Progenitor cell of endocrine pancreas (in vitro differentiated cells): ENCODE measurements at regions not wholly inside any gene's neighbourhood (a gene's known extent, or its start where the extent isn't known, plus 50 kb on each side); places are given as distances from the start of the nearest gene placed in this dataset.

Experiments used
- DNase-seq: peaks from one replicate; pipeline ENCODE4 v3.0.0; 2021; ENCODE audit warnings: low spot score; ENCODE audit not compliant: unreplicated experiment
- H3K27ac Mint-ChIP-seq: 2 replicates; pipeline ENCODE4 v1.8.0; 2021; ENCODE audit warnings: mild to moderate bottlenecking, moderate library complexity, mixed read lengths
- H3K27me3 Mint-ChIP-seq: 2 replicates; pipeline ENCODE4 v1.8.0; 2021; ENCODE audit warnings: mixed read lengths
- H3K36me3 Mint-ChIP-seq: 2 replicates; pipeline ENCODE4 v1.8.0; 2022; ENCODE audit warnings: mixed read lengths; ENCODE audit not compliant: insufficient read depth
- H3K4me1 Mint-ChIP-seq: 2 replicates; pipeline ENCODE4 v1.8.0; 2021; ENCODE audit warnings: low read depth, mixed read lengths
- H3K4me3 Mint-ChIP-seq: 2 replicates; pipeline ENCODE4 v1.8.0; 2021; ENCODE audit warnings: low read depth, mild to moderate bottlenecking, moderate library complexity, mixed read lengths
- H3K9me3 Mint-ChIP-seq: 2 replicates; pipeline ENCODE4 v1.8.0; 2021; ENCODE audit warnings: low read depth, mixed read lengths
- TF ChIP-seq, protein P1 (sequence below): fragments of 200-600 bp; sonication (generic); IDR thresholded peaks from one replicate; pipeline ENCODE4 v1.5.0; 2021; ENCODE audit warnings: antibody characterized with exemption, mild to moderate bottlenecking; ENCODE audit not compliant: unreplicated experiment

DNA sequence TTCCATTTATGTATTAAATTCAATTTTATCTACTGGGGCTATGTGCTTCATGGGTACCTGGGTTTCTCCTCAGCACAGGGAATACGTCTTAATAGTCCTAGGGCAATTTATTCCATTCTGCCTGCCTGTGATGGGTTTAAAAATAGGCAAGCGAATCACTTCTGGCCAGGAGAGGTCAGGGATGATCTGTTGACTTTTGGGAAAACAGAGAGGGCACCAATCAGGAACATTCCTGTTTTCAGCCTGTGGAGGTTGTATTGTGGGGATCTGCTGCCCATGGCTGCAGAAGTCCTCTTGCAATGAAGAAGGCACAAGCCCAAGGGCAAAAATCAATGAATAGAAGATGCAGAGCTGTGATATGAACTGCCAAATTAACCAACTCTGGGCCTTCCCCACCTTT lies 303.1 kb downstream of the CTH start:
- H3K9me3 Mint-ChIP-seq = no peaks in the 10 kb centered on the region
- H3K4me3 Mint-ChIP-seq = no peak overlapping the region
- DNase-seq = no peak
- peaks cover 4% of the 10 kb centered on the region for H3K27me3 Mint-ChIP-seq
- TF ChIP-seq, protein P1, sequence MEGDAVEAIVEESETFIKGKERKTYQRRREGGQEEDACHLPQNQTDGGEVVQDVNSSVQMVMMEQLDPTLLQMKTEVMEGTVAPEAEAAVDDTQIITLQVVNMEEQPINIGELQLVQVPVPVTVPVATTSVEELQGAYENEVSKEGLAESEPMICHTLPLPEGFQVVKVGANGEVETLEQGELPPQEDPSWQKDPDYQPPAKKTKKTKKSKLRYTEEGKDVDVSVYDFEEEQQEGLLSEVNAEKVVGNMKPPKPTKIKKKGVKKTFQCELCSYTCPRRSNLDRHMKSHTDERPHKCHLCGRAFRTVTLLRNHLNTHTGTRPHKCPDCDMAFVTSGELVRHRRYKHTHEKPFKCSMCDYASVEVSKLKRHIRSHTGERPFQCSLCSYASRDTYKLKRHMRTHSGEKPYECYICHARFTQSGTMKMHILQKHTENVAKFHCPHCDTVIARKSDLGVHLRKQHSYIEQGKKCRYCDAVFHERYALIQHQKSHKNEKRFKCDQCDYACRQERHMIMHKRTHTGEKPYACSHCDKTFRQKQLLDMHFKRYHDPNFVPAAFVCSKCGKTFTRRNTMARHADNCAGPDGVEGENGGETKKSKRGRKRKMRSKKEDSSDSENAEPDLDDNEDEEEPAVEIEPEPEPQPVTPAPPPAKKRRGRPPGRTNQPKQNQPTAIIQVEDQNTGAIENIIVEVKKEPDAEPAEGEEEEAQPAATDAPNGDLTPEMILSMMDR = no peak
- no peaks in the 10 kb centered on the region for H3K36me3 Mint-ChIP-seq
- H3K4me1 Mint-ChIP-seq = peaks cover 6% of the 10 kb centered on the region
- no peak overlapping the region for H3K27ac Mint-ChIP-seq

DNA sequence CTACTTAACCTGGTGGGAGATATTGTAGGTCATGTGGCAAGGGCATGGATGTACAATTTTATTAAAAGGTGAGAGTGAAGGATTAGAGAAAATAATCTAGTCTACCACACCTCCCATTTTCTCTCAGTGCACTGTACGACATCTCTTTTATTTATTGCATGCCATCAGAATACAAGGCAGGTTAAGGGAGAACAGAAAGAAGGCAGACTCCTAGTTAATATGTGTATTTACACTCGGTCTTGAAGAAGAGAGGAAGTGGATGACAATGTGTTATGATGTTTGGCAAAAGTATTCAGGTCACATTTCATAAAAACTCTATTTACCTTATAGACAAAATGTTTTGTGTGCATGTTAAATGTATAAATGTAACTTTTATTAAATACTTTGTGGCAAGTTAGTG lies 306.1 kb downstream of the CTH start:
- no peak overlapping the region for H3K27ac Mint-ChIP-seq
- no peak overlapping the region for H3K4me3 Mint-ChIP-seq
- peaks cover 10% of the 10 kb centered on the region for H3K4me1 Mint-ChIP-seq
- TF ChIP-seq, protein P1 = no peak
- H3K9me3 Mint-ChIP-seq = no peaks in the 10 kb centered on the region
- no peak for DNase-seq
- no peaks in the 10 kb centered on the region for H3K27me3 Mint-ChIP-seq
- H3K36me3 Mint-ChIP-seq = no peaks in the 10 kb centered on the region

DNA sequence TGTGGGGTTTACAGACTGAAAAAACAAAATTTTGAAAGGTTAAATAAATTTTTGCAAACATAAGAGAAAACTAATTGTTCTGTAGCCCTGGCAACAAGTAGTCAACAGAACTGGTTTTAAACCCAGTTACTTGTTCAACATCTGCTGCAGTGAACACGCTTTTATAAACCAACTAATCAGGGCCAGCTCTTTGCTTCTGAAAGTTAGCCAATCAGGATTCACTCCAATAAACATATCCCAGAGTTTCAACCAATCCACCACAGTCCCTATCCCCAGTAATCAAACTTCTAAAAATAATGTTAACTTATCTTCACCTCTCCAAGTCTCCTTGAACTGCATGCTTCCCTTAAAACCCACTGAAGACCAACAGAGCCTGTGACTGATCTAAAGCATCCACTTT lies 306.6 kb downstream of the CTH start:
- Mint-ChIP-seq H3K4me3 (no peak overlapping the region), H3K27ac (no peak overlapping the region), H3K27me3 (no peaks in the 10 kb centered on the region), H3K9me3 (no peaks in the 10 kb centered on the region), H3K36me3 (no peaks in the 10 kb centered on the region), H3K4me1 (peaks cover 10% of the 10 kb centered on the region)
- DNase-seq = no peak
- TF ChIP-seq, protein P1 = no peak

DNA sequence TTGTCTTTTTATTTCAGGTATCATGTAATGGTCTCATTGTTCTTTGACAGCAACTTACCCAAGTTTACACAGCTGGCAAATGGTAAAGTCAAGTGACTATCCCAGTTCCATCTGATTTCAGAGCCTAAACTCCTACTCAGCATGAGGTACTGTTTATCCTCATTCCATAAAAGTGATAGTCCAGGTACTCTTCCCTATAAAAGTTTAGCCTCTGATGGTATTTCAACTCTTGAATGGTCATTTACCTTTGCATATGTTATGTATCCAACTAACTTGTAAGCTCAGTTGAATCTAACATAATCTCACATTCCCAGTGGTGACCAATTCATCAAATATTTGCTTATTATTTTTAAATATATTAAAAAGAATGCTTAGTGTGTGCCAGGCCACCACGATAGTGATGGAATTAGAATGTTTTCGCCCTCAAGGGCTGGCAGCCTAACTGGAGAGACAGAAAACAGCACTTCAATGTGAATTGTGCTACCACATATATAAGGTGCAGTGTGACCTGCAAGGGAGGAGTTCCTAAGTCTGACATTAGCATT lies 307.1 kb downstream of the CTH start:
- DNase-seq = no peak
- Mint-ChIP-seq H3K9me3 (peaks cover 4% of the 10 kb centered on the region), H3K27me3 (no peaks in the 10 kb centered on the region), H3K36me3 (no peaks in the 10 kb centered on the region), H3K4me1 (peaks cover 10% of the 10 kb centered on the region), H3K4me3 (no peak overlapping the region), H3K27ac (no peak overlapping the region)
- TF ChIP-seq, protein P1 = no peak

DNA sequence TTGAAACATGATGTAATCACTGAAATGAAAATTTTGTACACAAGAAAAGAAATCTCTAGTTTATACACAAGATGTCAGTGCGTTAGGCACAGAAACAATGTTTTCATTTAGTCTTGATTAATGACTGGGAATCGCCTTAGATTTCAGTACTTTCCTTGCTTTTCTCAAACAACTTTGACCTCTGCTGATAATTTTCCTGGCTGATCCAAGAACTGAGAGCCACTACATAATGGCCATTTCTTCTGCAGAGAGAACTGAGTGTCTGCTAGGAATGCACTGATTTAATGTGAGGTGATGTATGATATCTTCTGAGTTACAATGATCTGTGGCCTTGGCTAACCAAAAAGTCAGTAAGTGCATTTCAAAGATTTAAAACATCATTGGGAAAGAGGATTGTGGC lies 308.1 kb downstream of the CTH start:
- H3K9me3 Mint-ChIP-seq = peaks cover 4% of the 10 kb centered on the region
- H3K4me3 Mint-ChIP-seq = no peak overlapping the region
- DNase-seq = no peak
- H3K36me3 Mint-ChIP-seq = no peaks in the 10 kb centered on the region
- H3K27ac Mint-ChIP-seq = no peak overlapping the region
- peaks cover 10% of the 10 kb centered on the region for H3K4me1 Mint-ChIP-seq
- no peaks in the 10 kb centered on the region for H3K27me3 Mint-ChIP-seq
- TF ChIP-seq, protein P1 = no peak
